NCI-H526 treated with DMSO at 0.1 percent for 48 hours (cell line): ENCODE measurements at regions not wholly inside any gene's neighbourhood (a gene's known extent, or its start where the extent isn't known, plus 50 kb on each side); places are given as distances from the start of the nearest gene placed in this dataset.
"Not testable (repeated sequence)": the region's sequence is repeated elsewhere in the genome, so short reads cannot be mapped to it uniquely, and the experiment has no call there.

Experiments used
- DNase-seq: peaks from one replicate; lab custom pipeline; 2025; lab: John Stamatoyannopoulos, UW

DNA sequence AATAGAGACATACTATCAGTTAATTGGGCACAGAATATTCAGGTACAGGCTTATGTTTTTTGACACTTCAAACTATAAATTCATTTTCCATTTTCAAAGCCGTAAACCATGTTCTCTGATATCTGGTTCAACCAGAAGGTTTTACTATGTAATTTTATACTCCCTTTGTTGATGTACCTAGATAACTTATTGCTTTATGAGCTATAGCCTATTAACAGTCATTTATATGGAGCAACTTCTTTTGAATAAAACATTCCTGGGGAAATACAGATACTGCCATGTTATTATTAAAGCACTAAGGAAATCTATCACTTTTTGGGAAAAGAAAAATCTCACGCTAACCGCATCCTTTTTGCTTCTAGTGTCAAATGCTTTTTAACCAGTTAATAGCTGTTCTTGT is 505.6 kb downstream of the PYDC2 start:
- DNase-seq: no peak

DNA sequence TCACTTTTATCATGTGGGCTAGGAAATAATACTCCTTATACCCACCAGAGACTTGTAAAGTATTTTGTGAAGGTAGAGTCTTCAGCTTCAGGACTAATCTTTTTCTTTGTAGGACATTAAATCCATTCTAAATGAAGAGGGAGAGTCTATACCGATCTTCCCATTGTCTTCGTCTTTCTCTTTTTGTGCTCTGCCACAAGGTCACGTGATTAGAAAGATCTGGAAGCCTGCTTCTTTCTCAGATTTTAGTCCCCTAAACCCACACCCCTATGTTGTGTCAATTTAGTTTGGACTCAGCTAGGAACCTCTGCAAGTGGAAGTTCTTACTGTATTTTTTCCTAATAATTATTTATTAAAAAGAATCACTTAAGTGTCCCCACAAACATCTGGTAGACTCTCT is 507.3 kb downstream of the PYDC2 start:
- no peak for DNase-seq

- no peak for DNase-seq
Measured at GRCh38 chr3:191972714-191973398, 511.9 kb downstream of the PYDC2 start.

DNA sequence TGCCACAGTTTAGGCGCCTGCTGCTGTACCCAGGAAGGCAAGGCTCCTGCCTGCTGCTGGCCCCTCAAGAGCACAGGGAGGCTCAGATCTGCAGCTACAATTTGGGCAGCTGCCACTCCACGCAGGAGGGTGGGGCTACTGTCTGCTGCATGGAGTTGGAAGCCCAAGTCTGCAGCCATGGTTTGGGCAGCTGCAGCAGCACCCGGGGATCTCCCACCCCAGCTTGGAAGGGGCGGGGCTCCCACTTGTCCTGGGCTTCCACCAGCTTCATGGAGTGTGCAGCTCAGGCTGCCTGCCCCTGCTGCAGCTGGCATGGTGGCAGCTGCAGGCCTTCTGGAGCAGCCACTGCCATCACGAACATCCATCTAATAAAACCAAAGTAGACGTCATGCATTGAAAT is 512.9 kb downstream of the PYDC2 start:
- DNase-seq: no peak

- no peak for DNase-seq
Measured at GRCh38 chr3:191975936-191976335, 515.0 kb downstream of the PYDC2 start.

DNA sequence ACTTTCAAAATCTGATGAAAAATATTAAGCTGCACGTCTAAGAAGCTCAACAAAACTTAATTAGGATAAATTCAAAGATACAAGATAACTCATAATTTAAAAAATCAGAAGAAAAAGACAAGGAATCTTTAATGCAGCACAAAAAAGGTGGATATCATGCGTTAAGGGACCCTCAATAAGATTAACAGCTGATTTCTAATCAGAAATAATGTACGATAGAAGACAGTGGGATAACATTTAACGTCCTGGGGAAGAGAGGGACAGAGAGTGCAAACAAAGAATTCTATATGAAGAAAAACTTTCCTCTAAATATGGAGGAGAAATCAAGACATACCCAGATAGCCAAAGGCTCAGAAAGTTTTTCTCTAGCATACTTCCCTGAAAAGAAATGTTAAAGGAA is 519.5 kb downstream of the PYDC2 start:
- DNase-seq: no peak

DNA sequence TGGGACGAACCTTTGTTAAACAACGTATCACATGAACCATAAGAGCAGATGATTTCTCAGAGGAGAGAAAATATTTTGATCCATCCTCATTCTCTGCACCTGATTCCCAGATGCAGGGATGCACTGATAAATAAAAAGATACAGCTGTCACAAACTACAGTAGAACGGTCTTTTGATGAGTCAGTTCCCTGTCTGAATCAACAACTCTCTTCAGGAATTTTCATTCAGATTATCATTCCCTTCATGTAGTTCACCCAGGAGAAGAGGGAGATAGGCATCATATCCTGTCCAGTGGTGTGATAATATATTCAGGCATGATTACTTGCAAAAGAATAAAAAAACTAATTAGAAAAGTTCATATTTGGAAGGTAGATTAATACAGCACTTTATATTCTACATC is 521.5 kb downstream of the PYDC2 start:
- no peak for DNase-seq

- no peak for DNase-seq
Measured at GRCh38 chr3:191985691-191986090, 524.7 kb downstream of the PYDC2 start.

GRCh38 chr3:191987831-191988350 is 526.9 kb downstream of the PYDC2 start:
- no peak for DNase-seq

GRCh38 chr3:191993952-191994351 is 533.0 kb downstream of the PYDC2 start:
- not testable (repeated sequence) for DNase-seq

DNA sequence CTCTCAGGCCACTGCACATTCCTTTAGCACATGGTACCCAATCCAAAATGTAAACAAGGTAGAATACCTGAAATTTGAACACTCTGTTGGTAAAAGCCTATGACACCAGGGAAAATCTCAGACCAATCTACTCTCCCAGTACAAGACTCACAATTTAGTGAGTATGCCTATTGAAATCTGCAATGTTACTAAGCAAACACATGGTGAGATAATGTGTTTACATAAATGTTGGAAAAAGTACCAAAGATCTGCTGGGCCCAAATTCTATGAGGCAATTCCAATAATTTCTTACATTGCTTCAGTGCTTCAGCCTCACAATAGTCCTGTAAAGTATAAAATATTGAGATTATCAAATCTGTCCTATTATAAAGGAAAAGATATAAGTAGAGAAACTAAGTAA is 536.1 kb downstream of the PYDC2 start:
- DNase-seq: no peak

- no peak for DNase-seq
Measured at GRCh38 chr3:191997579-191998268, 536.8 kb downstream of the PYDC2 start.

DNA sequence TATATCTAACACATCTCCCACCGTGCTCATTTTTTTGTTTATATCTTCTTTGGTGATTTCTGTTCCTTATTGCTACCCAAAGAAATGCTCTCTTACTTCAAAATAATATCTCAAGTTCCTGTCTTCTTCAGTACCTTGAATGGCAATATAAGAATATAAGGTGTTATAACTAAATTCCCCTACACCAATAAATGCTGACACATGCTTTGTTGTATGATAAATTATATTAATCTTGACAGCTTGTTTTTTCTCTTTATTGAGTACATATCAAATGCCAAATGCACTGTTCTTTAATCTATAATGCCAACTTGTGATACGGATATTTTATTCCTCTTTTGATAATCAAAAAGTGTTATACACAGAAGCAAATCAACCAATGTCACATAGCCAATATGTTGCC is 540.3 kb downstream of the PYDC2 start:
- DNase-seq: no peak

- no peak for DNase-seq
Measured at GRCh38 chr3:192005989-192006388, 545.0 kb downstream of the PYDC2 start.

DNA sequence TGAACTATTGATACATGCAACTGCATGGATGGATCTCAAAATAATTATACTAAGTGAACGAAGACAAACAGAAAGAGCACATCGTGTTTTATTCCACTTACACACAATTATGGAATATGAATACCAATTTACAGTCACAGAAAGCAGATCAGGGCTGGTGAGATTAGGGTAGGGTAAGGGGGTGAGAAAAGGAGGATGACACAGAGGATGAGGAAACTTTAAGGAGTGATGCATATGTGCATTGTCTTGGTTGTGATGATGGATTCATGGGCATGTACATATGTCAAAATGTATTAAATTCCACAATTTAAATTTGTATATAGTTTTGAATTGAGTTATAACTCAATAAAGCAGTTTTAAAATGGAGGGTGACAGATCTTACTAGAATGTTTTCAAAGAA is 548.9 kb downstream of the PYDC2 start:
- no peak for DNase-seq

DNA sequence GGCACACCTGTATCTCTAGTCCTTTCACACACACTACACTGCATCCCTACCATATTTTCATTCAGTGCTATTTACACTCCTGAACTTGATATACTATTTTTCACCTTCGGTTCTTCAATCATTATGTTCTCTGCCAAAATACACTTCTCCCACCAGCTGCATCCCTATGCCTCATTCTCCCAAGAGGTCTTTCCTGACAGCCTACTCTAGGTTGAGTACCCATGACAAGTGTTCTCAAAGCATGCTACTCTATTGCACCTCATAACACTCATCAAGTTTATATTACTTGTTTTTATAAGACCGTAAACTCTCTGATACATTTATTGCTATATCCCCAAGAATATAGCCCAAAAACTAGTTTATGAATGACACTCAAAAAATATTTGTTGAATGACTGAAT is 549.5 kb downstream of the PYDC2 start:
- DNase-seq: no peak

DNA sequence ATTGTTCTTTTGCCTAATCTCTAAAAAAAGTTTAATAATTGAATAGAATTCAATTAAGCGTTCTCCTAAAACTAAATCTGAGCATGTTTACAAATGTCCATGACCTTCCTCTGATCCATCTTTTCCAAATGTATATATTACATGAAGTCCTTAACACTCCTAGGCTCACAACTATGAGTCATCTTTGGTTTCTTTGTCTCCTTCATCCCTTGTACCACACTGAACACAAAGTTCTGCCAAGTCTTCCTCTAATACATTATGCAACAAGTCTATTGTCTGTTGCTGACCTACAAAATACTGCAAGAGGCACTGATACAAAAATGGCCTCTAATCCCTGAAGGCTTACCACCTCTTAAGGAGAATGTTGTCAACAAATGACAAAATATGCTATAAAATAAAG is 550.2 kb downstream of the PYDC2 start:
- no peak for DNase-seq

- DNase-seq: no peak
Measured at GRCh38 chr3:192013110-192013509, 552.1 kb downstream of the PYDC2 start.

DNA sequence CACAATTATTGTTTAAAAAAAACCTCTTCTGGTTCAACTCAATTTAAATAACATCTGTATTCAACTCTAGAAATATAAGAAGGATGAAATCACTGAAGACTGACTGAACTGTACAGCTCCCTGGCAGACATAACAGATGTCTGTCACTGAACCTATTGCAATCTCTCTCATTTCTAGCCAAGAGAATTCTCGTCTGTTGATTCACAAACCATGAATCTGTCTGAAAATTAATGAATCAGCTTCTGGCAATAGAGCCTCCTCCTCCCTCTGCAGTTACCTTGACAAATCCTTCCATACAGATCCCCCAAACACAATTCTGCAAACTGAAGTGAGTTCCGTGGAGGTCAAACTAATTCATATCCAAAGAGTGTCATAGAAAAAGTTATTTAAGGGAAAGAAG is 561.4 kb downstream of the PYDC2 start:
- DNase-seq: no peak

DNA sequence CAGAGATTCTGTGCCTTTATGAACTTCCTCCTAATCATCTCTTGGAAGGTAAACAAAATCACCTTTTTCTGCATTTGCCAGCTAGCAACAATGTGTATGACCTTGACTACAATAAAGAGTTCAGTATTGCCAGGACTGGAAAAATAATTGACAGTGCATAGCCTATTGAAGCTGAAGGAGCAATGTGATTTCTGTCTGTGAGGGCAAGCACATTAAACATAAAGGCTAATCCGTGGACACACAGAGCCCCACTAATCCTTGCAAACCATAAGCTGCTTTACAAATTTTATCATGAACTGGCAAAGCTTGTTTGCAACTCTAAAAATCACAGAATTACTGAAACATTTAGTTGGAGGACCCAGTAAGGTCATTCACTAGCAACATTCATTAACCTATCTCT is 563.8 kb downstream of the PYDC2 start:
- DNase-seq: no peak

GRCh38 chr3:192026661-192027060 is 565.7 kb downstream of the PYDC2 start:
- no peak for DNase-seq

DNA sequence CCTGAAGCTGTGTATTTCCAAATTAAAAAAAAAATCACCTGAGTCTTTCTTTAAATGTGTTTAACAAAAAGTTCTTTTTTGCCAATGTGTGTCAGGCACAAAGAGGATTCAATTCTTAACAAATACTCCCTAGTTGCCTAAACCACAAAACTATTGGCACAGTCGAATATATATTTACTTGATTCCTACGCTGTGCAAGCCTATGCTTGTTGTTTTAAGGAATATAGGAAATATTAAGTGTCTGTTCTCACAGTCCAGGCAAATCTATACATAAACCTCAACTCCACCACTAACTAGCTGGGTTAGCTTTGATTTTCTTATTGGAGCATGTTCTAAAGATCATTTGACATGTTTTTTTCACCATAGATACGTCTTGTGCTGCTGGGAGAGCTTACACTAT is 571.0 kb downstream of the PYDC2 start:
- no peak for DNase-seq

DNA sequence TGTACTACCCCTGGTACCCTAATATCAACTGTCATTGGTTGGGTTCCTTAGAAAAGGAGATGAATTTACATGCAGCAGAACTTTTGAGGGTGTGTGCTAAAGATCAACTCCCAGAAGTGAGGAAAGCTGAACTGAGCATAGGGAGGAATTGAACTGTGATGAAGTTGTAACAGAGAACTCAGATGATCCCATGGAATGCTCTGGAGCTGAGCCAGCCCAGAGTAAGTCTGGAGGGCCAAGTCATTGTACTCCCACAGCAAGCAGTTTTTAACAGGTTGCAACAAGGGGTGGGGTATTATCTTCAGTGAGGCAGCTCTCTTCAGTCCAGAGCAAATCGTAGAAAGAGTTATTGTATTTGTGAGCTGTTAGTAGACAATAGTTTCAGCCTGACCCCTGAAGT is 572.3 kb downstream of the PYDC2 start:
- no peak for DNase-seq

- no peak for DNase-seq
Measured at GRCh38 chr3:192038726-192039125, 577.8 kb downstream of the PYDC2 start.
